Transverse colon (tissue), 3 donors: ENCODE measurements at regions not wholly inside any gene's neighbourhood (a gene's known extent, or its start where the extent isn't known, plus 50 kb on each side); places are given as distances from the start of the nearest gene placed in this dataset.

Source experiments
- CTCF ChIP-seq, 5 experiments: fragments of 200-600 bp in 3 of 5; fragments of 450-650 bp in 2 of 5; sonication (generic) in 3 of 5; IDR thresholded peaks; 1 replicate in 2 of 5; 2 replicates in 3 of 5; pipeline ENCODE4 v1.5.1; 2016 to 2017; ENCODE audit warnings: antibody characterized with exemption in 5 of 5, inconsistent platforms in 3 of 5, mild to moderate bottlenecking in 2 of 5, moderate library complexity in 1 of 5
- POLR2A ChIP-seq: fragments of 450-650 bp; IDR thresholded peaks from one replicate; pipeline ENCODE4 v1.6.1; 2016; ENCODE audit warnings: antibody characterized with exemption, mild to moderate bottlenecking, moderate library complexity

DNA sequence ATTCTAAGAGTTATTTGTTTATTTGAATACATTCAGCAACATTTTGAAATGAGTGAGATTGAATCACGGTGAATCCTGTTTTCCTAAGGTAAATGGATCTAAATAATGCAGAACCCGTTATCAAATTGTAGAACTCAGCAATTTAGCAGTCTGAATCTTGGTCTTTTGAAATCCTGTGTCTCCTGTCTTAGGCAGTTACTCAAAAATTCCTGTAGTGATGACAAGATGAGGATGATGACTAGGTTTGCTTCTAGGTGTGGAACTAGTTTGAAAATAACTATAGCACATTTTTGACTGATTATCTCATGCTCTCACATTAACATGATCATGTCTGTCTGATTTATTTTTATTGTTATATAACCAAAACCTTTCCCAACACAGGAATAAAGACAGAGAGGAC, 115.0 kb downstream of the RAP2B start:
- TF ChIP-seq CTCF (IDR thresholded peaks at IDR 0.05) (no peak), POLR2A (no peak)
